ENCODE measurements at regions not wholly inside any gene's neighbourhood (a gene's known extent, or its start where the extent isn't known, plus 50 kb on each side); places are given as distances from the start of the nearest gene placed in this dataset.
A peak's percentile ranks its signal among the peaks of the same experiment; 100 is the strongest.

DNA sequence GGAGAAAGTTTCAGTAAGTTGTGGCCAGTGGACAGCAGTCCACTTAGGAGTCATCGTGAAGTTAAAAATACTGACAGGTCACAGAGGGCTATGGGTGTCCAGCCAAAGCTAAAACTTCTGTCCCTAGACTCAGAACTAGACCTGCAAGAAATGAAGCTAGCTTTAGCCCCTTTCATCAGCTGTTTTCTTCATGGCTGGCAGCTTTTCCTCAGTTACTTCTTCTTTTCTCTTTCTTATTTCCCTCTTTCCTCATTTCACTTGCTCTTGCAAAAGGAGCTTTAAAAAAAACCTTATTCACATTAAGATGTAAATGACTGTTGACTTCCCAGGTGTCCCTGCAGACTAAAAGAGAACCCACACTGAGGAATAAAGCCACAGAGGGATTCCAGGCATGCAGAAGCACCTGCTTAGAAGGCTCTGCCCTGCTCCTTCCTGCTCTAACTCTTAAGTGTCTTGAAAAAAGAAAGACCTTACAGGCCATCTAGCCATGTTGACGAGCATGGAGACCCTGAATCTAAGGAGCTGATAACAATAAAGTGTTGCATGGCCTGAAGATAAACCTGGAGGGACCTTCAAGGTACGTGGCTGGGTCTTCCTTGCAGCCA lies 69.7 kb upstream of the CCND2 start:
- POLR2A ChIA-PET = interaction anchor here (0.5 to 1.5 kb wide), 3 partner anchors 9 to 96 kb away, joined by 3 to 5 read pairs (median 3); no protein-coding TSS in a partner anchor
- Mint-ChIP-seq H3K4me1 (peaks cover 16% of the 10 kb centered on the region), H3K27ac (no peak overlapping the region), H3K9me3 (no peaks in the 10 kb centered on the region), H3K4me3 (no peak overlapping the region), H3K36me3 (no peaks in the 10 kb centered on the region), H3K27me3 (peaks cover 2% of the 10 kb centered on the region)
- no peak for ATAC-seq (ENCODE audit: low read depth)
- DNase-seq = no peak

DNA sequence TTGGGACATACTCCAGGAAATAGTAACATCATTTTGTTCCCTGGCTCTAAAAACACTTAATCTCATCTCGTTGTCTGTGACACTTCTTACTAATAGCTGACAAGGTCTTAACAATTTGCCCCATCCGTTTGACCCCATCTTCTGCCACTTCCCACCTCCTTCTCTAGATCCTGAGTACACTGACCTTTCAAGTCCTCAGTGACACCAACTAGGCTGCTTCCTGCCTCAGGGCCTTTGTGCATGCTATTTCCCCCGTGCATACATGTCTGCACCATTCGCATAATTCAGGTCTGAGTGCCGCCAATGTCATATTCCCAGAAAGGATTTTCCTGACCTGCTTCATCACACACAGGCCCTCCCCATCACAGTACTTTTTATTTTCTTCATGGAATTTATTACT lies 70.6 kb upstream of the CCND2 start:
- POLR2A ChIA-PET = interaction anchor here (1.5 kb wide), 1 partner anchor 10 kb away, joined by 3 read pairs; no protein-coding TSS in a partner anchor
- no peaks in the 10 kb centered on the region for H3K36me3 Mint-ChIP-seq
- no peaks in the 10 kb centered on the region for H3K9me3 Mint-ChIP-seq
- H3K27ac Mint-ChIP-seq = no peak overlapping the region
- peaks cover 16% of the 10 kb centered on the region for H3K4me1 Mint-ChIP-seq
- ATAC-seq (ENCODE audit: low read depth) = no peak
- H3K27me3 Mint-ChIP-seq = peaks cover 2% of the 10 kb centered on the region
- DNase-seq = no peak
- no peak overlapping the region for H3K4me3 Mint-ChIP-seq

DNA sequence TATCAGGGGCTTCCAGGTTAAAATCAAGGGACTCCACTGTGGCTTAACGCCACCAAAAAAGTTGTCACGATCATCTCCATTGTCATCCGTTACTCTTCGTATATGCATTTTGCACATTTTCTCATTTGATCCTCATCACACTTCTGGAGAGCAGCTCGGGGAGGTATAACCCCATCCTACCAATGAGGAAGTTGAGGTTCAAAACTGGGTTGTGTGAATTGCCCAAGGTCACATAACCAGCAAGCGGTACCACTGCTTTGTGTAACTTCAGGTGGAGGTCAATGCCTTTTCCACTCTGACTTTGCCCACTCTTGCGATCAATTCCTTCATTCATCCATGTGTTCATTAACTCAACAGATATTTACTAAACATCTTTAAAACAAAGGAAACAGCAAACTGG lies 71.1 kb upstream of the CCND2 start:
- ATAC-seq (ENCODE audit: low read depth) (no peak), DNase-seq (no peak)
- H3K4me1 Mint-ChIP-seq = peaks cover 16% of the 10 kb centered on the region
- no peak overlapping the region for H3K4me3 Mint-ChIP-seq
- no peak overlapping the region for H3K27ac Mint-ChIP-seq
- H3K36me3 Mint-ChIP-seq = no peaks in the 10 kb centered on the region
- H3K27me3 Mint-ChIP-seq = peaks cover 2% of the 10 kb centered on the region
- POLR2A ChIA-PET = interaction anchor here (1.5 kb wide), 1 partner anchor 10 kb away, joined by 3 read pairs; no protein-coding TSS in a partner anchor
- H3K9me3 Mint-ChIP-seq = no peaks in the 10 kb centered on the region

DNA sequence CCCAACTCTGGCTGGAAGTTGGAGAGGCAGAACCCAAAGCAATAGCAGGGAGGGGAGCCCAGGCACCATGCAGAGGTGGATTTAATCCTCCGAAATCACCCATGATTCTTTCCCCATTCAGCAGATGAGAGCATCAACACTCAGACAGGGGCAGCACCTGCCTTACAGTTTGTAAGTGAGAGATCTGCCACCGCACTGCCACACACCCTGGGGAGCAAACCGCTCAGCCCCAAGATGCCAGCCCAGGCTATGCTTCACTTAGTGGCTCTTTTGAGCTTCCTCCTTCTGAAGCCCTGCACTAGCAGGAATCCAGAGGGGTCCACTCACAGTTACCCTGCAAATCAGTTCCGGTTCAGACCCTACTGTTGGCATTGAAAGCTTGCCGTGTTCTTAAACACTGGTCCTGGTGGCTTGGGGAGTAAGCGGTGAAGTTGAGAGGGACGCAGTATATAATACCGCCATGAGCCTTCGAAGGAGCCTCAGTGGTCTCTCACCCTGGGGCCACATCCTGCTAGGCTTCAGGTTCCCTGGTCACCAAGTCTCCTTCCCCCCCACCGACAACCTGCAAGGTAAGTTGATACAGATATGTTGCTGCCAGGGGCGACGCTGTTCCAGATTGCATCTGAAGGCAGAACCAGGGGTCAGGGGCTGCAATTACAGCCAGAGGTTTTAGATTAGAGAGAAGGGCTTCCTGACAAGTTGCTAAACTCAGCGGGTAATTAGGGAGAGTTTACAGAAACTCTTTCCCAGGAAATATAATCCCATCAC lies 72.0 kb upstream of the CCND2 start:
- peaks cover 16% of the 10 kb centered on the region for H3K4me1 Mint-ChIP-seq
- ATAC-seq (ENCODE audit: low read depth) = no peak
- no peaks in the 10 kb centered on the region for H3K36me3 Mint-ChIP-seq
- H3K27ac Mint-ChIP-seq = no peak overlapping the region
- POLR2A ChIA-PET = no interaction called here
- no peak overlapping the region for H3K4me3 Mint-ChIP-seq
- no peaks in the 10 kb centered on the region for H3K9me3 Mint-ChIP-seq
- peaks cover 2% of the 10 kb centered on the region for H3K27me3 Mint-ChIP-seq
- DNase-seq = no peak

DNA sequence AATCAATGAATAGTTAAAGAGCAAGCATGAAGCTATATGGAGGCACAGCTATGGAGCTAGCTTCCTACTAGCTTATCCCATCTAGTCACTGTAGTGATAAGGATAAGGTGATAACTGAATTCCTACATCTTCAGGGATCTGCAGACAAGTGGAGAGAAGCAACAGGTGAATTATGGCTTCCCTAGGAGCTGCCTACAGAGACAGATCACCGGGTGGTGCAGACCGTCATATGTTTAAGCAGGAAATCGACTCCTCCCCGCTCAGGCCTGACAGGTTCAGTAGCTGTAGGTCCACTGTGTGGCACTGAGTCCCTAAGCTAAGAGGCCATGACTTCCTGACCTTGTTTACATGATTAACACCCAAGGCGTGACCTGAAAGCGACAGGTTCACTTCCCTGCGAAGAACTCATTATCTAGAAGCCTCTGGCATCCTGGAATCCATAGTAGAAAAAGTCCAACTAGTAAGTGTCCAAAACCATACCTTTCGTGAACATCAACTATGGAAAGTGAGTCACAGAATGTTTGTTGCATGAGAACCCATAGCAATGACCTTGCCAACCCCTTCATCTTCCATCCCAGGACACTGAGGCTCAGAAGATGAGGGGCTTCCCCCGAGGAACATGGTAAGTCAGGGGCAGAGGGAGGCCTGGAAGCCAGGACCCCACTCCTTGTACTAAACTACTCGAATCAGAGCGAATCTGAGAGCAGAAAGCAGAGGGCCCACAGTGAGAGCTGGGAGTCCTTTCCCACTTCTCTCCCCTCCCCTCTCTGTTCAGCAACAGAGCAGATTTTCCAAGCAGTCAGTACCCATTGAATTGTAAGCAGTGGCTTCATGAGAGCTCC lies 75.4 kb upstream of the CCND2 start:
- Mint-ChIP-seq H3K4me3 (no peak overlapping the region), H3K9me3 (no peaks in the 10 kb centered on the region), H3K27ac (no peak overlapping the region), H3K36me3 (no peaks in the 10 kb centered on the region), H3K27me3 (no peaks in the 10 kb centered on the region), H3K4me1 (peaks cover 11% of the 10 kb centered on the region)
- ATAC-seq (ENCODE audit: low read depth) (no peak), DNase-seq (no peak)
- POLR2A ChIA-PET = interaction anchor here (1.2 kb wide), 1 partner anchor 34 kb away, joined by 4 read pairs; no protein-coding TSS in a partner anchor

DNA sequence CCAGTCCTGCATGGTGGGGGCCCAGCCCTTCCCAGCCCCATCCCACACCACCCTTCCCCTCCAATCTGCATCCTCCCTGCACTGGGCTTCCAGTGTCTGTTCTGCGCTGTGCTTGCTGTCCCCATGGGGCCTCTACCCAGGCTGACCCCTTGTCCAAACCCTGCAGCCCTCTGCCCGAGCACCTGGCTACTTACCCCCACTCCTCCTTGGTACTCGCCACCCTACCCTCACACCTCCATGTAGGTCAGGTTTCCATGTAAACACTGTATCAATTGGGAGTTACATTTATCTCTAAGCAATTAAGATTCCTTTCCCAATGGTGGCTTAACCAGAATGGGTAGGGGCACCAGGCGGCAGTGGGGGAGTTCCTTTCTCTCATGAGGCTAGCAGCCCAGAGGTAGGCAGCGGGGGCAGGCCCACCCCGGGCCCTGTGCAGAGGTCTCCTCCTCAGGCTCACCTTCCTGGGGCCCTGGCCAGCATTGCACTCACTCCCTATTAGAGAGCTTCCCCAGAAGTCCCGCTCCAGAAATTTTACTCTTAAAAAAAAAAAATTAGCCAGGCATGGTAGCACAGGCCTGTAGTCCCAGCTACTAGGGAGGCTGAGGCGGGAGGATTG lies 76.6 kb upstream of the CCND2 start:
- ATAC-seq (ENCODE audit: low read depth) (no peak), DNase-seq (no peak)
- no peaks in the 10 kb centered on the region for H3K36me3 Mint-ChIP-seq
- H3K4me3 Mint-ChIP-seq = no peak overlapping the region
- H3K27ac Mint-ChIP-seq = no peak overlapping the region
- H3K4me1 Mint-ChIP-seq = peaks cover 3% of the 10 kb centered on the region
- H3K9me3 Mint-ChIP-seq = no peaks in the 10 kb centered on the region
- H3K27me3 Mint-ChIP-seq = no peaks in the 10 kb centered on the region
- POLR2A ChIA-PET = interaction anchor here (0.6 kb wide), 1 partner anchor 201 kb away, joined by 4 read pairs; no protein-coding TSS in a partner anchor

DNA sequence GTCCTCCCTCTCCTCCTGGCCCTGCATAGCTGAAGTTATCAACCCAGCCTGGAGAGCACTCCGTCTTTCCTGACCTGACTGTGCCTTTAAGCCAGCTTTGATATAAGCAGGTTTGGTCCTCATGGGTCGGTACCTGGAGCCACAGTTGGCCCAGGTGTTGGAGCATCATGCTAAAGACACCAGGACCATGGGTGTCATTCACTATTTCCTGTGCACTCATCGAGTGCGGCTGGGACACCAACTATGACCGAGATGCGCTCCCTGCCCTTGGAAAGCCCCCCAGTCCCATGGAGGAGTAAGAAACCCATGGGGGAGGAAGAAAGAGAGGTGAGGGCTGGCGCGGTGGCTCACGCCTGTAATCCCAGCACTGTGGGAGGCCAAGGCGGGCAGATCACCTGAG lies 78.9 kb upstream of the CCND2 start:
- Mint-ChIP-seq H3K4me3 (no peak overlapping the region), H3K27me3 (no peaks in the 10 kb centered on the region), H3K4me1 (peaks cover 3% of the 10 kb centered on the region), H3K27ac (peak overlapping the region; percentile 56), H3K9me3 (no peaks in the 10 kb centered on the region), H3K36me3 (no peaks in the 10 kb centered on the region)
- POLR2A ChIA-PET = no interaction called here
- DNase-seq (no peak), ATAC-seq (ENCODE audit: low read depth) (no peak)

DNA sequence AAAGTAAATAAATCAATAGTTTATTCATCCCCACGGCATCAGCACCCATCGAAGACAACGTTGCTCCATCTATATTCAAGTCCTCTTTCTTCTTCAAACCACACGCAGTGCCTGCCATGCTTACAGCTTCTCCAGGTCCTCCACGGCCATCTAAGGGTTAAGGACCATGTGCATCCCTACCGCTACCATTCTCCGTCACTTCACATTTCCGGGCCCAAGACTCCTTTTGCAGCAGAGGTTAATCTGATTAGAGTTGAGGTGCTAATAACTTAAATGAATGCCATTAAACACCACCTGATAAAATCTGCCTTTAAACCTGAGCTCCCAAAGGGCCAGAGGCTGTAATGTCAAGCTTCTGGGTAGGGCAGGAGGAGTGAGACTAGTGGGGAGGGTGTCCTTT lies 79.7 kb upstream of the CCND2 start:
- H3K27ac Mint-ChIP-seq = no peak overlapping the region
- no peaks in the 10 kb centered on the region for H3K9me3 Mint-ChIP-seq
- H3K4me1 Mint-ChIP-seq = peaks cover 1% of the 10 kb centered on the region
- peaks cover 3% of the 10 kb centered on the region for H3K36me3 Mint-ChIP-seq
- ATAC-seq (ENCODE audit: low read depth) = no peak
- no peaks in the 10 kb centered on the region for H3K27me3 Mint-ChIP-seq
- H3K4me3 Mint-ChIP-seq = no peak overlapping the region
- POLR2A ChIA-PET = no interaction called here
- no peak for DNase-seq

DNA sequence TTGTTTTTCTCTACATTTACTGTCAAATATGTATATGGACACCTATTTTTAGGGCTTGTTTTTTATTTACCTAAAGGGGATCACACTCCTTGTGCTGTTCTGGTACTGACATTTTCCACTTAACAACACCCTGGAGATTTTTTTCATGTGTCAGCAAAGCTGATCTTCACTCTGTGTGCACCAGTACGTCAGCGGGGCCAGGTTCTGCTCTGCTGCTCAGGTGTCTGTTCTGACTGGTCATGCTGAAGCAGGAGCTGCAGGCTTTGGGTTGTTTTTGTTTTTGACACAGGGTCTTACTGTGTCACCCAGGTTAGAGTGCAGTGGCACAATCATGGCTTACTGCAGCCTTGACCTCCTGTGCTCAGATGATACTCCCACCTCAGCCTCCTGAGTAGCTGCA lies 81.9 kb upstream of the CCND2 start:
- Mint-ChIP-seq H3K36me3 (peaks cover 3% of the 10 kb centered on the region), H3K27me3 (no peaks in the 10 kb centered on the region), H3K27ac (no peak overlapping the region), H3K9me3 (no peaks in the 10 kb centered on the region), H3K4me3 (no peak overlapping the region), H3K4me1 (peaks cover 10% of the 10 kb centered on the region)
- DNase-seq = no peak
- POLR2A ChIA-PET = interaction anchor here (0.9 kb wide), 1 partner anchor 55 kb away, joined by 3 read pairs; no protein-coding TSS in a partner anchor
- ATAC-seq (ENCODE audit: low read depth) = no peak

DNA sequence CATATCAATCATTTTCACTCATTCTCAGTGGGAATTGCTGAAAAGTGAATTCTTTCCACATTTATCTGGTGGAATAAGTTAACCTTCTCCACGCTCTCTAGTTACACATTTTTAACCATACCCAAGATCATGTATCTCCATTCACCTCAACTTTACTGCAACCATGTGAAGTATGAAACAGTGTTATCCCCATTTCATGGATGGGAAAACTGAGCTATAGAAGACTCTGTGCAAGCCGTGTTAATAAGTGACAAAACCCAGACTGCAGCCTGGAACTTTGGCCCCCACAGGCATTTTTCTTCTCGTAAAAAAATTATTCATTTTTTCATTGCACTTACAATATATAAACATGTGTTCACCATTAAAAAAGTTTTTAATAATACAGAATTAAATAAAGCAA lies 82.4 kb upstream of the CCND2 start:
- POLR2A ChIA-PET = no interaction called here
- DNase-seq = no peak
- Mint-ChIP-seq H3K4me1 (peaks cover 10% of the 10 kb centered on the region), H3K27ac (no peak overlapping the region), H3K36me3 (peaks cover 3% of the 10 kb centered on the region), H3K4me3 (no peak overlapping the region), H3K9me3 (no peaks in the 10 kb centered on the region), H3K27me3 (no peaks in the 10 kb centered on the region)
- no peak for ATAC-seq (ENCODE audit: low read depth)

DNA sequence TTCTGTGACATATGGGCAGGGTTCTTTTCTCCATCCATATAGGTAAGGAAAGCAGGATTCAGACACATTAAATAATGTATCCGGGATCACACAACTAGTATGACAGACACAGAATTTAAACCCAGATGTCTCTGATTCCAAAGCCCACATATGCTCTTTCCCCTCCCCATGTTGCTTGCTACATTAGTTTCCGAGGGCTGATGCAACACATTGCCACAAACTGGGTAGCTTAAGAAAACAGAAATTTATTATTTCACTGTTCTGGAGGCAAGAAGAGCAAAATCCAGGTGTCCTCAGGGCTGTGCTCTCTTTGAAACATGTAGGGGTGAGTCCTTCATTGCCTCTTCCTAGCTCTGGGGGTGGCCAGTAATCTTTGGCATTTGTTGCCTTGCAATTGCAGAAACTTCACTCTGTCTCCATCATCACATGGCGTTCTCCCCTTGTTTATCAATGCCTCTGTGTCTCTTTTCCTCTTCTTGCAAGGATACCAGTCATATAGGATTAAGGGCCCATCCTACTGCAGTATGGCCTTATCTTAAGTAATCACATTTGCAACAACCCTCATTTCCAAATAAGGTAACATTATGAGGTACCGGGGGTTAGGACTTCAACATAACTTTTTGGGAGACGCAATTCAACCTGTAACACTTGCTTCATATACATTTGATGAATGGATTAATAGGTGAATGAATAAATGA lies 83.0 kb upstream of the CCND2 start:
- H3K36me3 Mint-ChIP-seq = peaks cover 3% of the 10 kb centered on the region
- H3K9me3 Mint-ChIP-seq = no peaks in the 10 kb centered on the region
- no peak for DNase-seq
- no peaks in the 10 kb centered on the region for H3K27me3 Mint-ChIP-seq
- POLR2A ChIA-PET = no interaction called here
- H3K4me1 Mint-ChIP-seq = peaks cover 10% of the 10 kb centered on the region
- no peak for ATAC-seq (ENCODE audit: low read depth)
- no peak overlapping the region for H3K4me3 Mint-ChIP-seq
- no peak overlapping the region for H3K27ac Mint-ChIP-seq

DNA sequence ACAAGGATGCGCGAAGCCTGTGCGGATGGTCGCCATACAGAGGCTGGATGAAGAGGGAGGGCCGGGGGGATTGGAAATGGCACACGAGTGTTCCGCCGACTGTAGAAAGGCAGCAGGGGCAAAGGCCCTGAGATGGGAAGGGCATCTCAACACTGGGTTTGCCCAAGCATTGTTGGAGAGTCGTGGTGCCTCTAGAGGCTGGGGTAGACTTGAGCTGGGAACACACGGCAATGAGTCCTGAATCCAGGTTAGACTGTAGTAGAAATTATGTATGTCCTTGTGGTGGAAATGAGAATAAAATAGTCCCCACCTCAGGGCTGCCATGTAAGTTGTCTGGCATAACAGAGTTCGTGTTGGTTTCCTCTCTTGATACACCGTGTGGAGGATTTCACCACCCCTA lies 83.8 kb upstream of the CCND2 start:
- no peak for DNase-seq
- H3K27ac Mint-ChIP-seq = no peak overlapping the region
- peaks cover 10% of the 10 kb centered on the region for H3K4me1 Mint-ChIP-seq
- H3K36me3 Mint-ChIP-seq = peaks cover 5% of the 10 kb centered on the region
- no peak for ATAC-seq (ENCODE audit: low read depth)
- POLR2A ChIA-PET = no interaction called here
- H3K9me3 Mint-ChIP-seq = no peaks in the 10 kb centered on the region
- peaks cover 2% of the 10 kb centered on the region for H3K27me3 Mint-ChIP-seq
- no peak overlapping the region for H3K4me3 Mint-ChIP-seq

DNA sequence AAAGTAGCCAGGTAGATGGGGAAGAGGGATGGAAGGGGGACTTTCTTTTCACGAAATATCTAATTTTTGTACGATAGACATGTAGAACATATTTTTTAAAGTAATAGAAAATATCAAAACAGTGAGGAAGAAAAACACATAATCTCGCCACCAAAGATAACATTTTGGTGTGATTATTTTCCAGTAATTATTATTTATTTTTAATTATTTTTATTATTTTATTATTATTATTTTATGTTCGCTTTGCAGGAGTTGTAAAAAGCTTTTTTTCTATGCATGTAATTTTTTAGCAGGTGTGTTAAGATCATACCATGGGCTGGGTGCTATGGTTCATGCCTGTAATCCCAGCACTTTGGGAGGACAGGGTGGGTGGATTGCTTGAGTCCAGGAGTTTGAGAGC lies 85.6 kb upstream of the CCND2 start:
- H3K9me3 Mint-ChIP-seq = peaks cover 2% of the 10 kb centered on the region
- H3K4me1 Mint-ChIP-seq = peaks cover 10% of the 10 kb centered on the region
- no peak for DNase-seq
- POLR2A ChIA-PET = interaction anchor here (0.6 to 1.1 kb wide), 2 partner anchors 23 to 41 kb away, joined by 3 read pairs; no protein-coding TSS in a partner anchor
- H3K27me3 Mint-ChIP-seq = peaks cover 2% of the 10 kb centered on the region
- no peak overlapping the region for H3K27ac Mint-ChIP-seq
- peaks cover 7% of the 10 kb centered on the region for H3K36me3 Mint-ChIP-seq
- no peak for ATAC-seq (ENCODE audit: low read depth)
- no peak overlapping the region for H3K4me3 Mint-ChIP-seq

All from activated naive CD8-positive, alpha-beta T cell treated with anti-CD3 and anti-CD28 coated beads, Interleukin-2, amount 10 ng/mL, durations not matched to agents 7 days and 5 days (primary cell).